ENCODE measurements at regions not wholly inside any gene's neighbourhood (a gene's known extent, or its start where the extent isn't known, plus 50 kb on each side); places are given as distances from the start of the nearest gene placed in this dataset.

DNA sequence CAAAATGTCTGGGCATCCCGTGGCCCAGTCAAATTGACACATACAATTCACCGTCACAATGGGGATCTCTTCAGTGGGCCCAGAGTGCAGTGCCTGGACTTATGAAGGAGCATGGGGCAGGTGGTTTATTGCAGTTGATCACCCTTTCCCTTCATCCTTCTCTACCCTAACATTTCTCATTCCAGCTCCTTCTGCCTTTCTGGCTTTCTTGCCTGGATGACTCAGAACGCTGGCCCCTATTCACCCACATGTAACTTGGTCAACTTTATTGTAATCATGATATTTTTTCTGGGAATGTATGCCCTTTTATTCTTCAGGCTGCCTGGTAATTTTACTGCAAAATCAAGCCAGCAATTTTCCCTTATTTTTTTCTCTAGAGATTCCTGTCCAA, 179.9 kb upstream of the DTNBP1 start:
- H3K4me1 ChIP-seq (ENCODE audit: insufficient read depth, low read length): peaks cover 3% of the 10 kb centered on the region; the same call in 1 of the 2 replicates
- H3K9me3 Mint-ChIP-seq: no peaks in the 10 kb centered on the region
- no peaks in the 10 kb centered on the region for H3K79me1 ChIP-seq (ENCODE audit: insufficient read depth, low read depth, low read length, poor library complexity, severe bottlenecking)
- no peak overlapping the region for H3K4me2 ChIP-seq (ENCODE audit: insufficient read depth, insufficient read length, low read length)
- H2BK12ac ChIP-seq (ENCODE audit: insufficient read length, low read depth, low read length): no peak overlapping the region
- H3K36me3 Mint-ChIP-seq (ENCODE audit: insufficient read depth in 1 of 3, low read depth in 3 of 3): no peaks in the 10 kb centered on the region
- no peak overlapping the region for H3K4me3 Mint-ChIP-seq
- H3K9ac ChIP-seq (ENCODE audit: extremely low read depth, insufficient read length, low read length): no peak overlapping the region
- no peaks in the 10 kb centered on the region for H4K20me1 ChIP-seq (ENCODE audit: control insufficient read depth, insufficient read depth, insufficient read length)
- H3T11ph ChIP-seq (ENCODE audit: low read length): no peak overlapping the region
- H2AK5ac ChIP-seq (ENCODE audit: insufficient read length, low read length): no peak overlapping the region
- no peak overlapping the region for H3K56ac ChIP-seq (ENCODE audit: insufficient read length, low read depth, low read length)
- TF ChIP-seq, protein P1, sequence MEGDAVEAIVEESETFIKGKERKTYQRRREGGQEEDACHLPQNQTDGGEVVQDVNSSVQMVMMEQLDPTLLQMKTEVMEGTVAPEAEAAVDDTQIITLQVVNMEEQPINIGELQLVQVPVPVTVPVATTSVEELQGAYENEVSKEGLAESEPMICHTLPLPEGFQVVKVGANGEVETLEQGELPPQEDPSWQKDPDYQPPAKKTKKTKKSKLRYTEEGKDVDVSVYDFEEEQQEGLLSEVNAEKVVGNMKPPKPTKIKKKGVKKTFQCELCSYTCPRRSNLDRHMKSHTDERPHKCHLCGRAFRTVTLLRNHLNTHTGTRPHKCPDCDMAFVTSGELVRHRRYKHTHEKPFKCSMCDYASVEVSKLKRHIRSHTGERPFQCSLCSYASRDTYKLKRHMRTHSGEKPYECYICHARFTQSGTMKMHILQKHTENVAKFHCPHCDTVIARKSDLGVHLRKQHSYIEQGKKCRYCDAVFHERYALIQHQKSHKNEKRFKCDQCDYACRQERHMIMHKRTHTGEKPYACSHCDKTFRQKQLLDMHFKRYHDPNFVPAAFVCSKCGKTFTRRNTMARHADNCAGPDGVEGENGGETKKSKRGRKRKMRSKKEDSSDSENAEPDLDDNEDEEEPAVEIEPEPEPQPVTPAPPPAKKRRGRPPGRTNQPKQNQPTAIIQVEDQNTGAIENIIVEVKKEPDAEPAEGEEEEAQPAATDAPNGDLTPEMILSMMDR (conservative IDR thresholded peaks at IDR 0.05): no peak
- H3K79me2 ChIP-seq (ENCODE audit: insufficient read depth, low read length): no peaks in the 10 kb centered on the region
- no peak overlapping the region for H4K8ac ChIP-seq (replicated peaks; ENCODE audit: insufficient read length, low read depth, low read length)
- H4K5ac ChIP-seq (ENCODE audit: insufficient read length, low read depth, low read length): no peak overlapping the region
- WGBS (ENCODE audit: extremely low coverage, insufficient read length, low lambda C conversion rate): no CpG with 5 or more reads among the region's 3 CpGs
- no peak overlapping the region for H4K91ac ChIP-seq (ENCODE audit: insufficient read length, low read depth, low read length)
- H3K18ac ChIP-seq (ENCODE audit: insufficient read length, low read depth, low read length): no peak overlapping the region
- H3K27me3 Mint-ChIP-seq (ENCODE audit: low read depth): no peaks in the 10 kb centered on the region
- H3K23ac ChIP-seq (ENCODE audit: insufficient read length, low read depth, low read length): no peak overlapping the region
- no peak overlapping the region for H3K4ac ChIP-seq (ENCODE audit: low read depth, low read length)
- H2BK5ac ChIP-seq (ENCODE audit: insufficient read length, low read length): no peak overlapping the region
- no peak overlapping the region for H2BK15ac ChIP-seq (ENCODE audit: low read depth, low read length)
- no peak overlapping the region for H3K27ac Mint-ChIP-seq
- peaks cover 13 to 16% of the 10 kb centered on the region in 2 experiments for H3K4me1 Mint-ChIP-seq
- no peaks in the 10 kb centered on the region for H3K23me2 ChIP-seq (ENCODE audit: insufficient read length, low read depth, low read length, poor library complexity, severe bottlenecking)
- no peak overlapping the region for H3K14ac ChIP-seq (ENCODE audit: insufficient read depth, low read length)
- no peak overlapping the region for H2AFZ ChIP-seq (ENCODE audit: low read length)
- no peak for DNase-seq
- H2BK120ac ChIP-seq (ENCODE audit: low read depth, low read length, poor library complexity, severe bottlenecking): no peak overlapping the region
- H2BK20ac ChIP-seq (ENCODE audit: low read depth, low read length, poor library complexity, severe bottlenecking): no peak overlapping the region
- 0 out of 2 replicates have a peak, but pooled peaks cover 2% of the 10 kb centered on the region for H3K27me3 ChIP-seq (ENCODE audit: insufficient read depth, low read length)
- no peaks in the 10 kb centered on the region for H3K9me3 ChIP-seq (ENCODE audit: control insufficient read depth, low read depth, low read length)
- H3K27ac ChIP-seq (ENCODE audit: insufficient read length, low read depth, low read length): no peak overlapping the region
